GM21737 (cell line): ENCODE measurements at regions not wholly inside any gene's neighbourhood (a gene's known extent, or its start where the extent isn't known, plus 50 kb on each side); places are given as distances from the start of the nearest gene placed in this dataset.
"Not testable (repeated sequence)": the region's sequence is repeated elsewhere in the genome, so short reads cannot be mapped to it uniquely, and the experiment has no call there.

Experiments used
- ATAC-seq: cut with Tn5 transposase; IDR thresholded peaks from one replicate; pipeline ENCODE4 v1.9.1; 2021; ENCODE audit warnings: mild to moderate bottlenecking, moderate library complexity; ENCODE audit not compliant: unreplicated experiment

DNA sequence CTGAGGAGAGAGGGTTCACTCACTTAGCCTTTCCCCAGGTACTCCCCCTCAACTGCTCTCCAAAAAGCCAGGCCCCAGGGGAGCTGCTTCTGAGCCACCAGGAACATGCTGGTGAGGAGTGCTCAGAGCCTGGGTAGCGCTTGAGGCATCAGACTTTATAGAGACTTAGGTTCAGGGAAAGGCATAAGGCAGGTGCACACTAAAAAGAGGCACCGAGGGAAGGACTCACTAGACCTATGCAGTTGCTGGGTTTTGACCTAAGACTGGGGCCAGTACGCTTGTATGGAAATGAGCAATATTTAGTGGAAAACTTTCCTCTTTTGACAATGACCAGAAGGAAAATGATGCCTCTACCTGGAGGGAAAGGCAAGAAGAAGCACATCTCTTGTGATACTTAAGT lies 589.1 kb downstream of the RPIA start:
- ATAC-seq, result not testable (repeated sequence)

DNA sequence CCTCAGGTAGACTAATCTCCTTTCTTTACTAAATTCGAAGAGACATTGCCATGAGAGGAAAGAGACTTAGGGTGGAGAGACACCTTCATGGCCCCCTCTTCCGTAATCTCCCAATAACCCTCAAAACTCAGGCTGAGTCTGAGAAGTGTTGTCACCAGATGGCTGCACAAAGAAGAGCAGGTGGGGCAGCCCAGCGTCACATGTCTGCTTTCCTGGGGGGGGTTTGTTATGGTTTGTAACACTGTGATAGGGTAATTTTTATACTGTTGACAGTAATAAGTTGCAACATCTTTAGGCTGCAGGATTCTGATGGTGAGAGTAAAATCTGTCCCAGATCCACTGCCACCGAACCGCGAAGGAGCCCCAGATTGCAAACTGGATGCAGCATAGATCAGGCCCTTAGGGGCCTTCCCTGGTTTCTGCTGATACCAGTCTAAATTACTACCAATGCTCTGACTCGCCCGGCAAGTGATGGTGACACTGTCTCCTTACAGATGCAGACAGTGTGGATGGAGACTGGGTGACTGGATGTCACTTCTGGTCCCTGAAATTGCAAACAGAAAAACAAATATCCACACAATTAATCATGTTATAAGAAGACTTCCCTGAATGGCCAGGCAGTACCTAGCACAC lies 595.1 kb downstream of the RPIA start:
- not testable (repeated sequence) for ATAC-seq

DNA sequence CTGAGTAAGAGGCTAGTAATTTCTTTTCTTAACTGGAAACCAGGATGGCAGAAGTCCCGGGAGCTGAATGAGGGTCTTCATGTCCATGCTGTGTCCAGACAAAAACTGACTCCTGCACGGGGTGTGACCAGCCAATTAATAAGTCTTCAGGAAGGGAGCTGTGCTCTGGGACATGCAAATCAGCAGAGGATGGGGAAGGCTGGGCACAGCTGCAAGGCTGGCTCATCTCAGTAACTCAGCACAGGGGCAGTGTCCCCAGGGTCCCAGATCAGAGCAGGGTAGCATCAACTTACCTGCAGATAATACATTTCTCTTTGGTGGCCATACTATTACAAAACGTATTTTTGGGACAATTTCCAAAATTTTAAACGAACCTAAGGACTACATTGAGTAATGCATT lies 595.6 kb downstream of the RPIA start:
- not testable (repeated sequence) for ATAC-seq

DNA sequence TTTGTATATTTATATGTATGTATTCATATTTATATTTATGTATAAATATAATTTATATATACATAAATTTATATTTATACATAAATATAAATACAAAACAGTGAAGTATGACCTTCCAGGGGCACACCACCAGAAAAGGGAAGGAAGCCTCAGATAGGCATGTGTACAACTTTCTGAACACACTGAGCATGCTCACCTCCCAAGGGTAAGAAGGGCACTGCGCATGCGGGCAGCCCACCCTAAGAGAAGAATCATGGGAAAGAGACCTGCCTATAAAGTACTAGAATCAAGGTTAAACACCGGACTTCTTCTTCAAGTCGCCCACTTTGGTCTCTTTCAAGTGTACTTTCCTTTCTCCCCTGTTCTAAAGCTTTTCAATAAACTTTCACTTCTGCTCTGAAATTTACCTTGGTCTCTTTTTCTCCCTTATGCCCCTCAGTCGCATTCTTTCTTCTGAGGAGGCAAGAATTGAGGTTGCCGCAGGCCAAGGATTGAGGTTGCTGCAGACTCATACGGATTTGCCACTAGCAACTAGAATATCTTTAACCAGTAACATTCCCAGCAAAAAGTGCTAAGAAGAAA lies 600.3 kb downstream of the RPIA start:
- not testable (repeated sequence) for ATAC-seq

DNA sequence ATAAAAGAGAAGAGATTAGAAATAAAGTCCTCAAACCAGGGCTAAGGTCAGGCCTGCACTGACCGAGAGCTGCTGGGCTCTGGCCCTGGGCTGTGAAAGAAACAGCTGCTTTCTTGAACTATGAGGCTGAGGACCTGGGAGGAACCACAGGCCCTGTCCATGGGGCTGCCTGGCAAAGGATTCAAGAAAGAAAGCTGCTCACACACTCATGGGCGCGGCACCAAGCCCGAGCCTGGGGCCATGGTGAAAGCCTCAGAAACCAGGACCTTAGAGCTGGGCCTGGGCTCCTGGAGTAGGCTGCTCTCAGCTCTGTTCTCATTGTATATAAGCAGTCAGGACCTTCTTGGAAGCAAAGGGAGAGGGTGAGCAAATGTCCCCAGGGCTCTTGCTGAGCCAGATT lies 601.9 kb downstream of the RPIA start:
- ATAC-seq, result not testable (repeated sequence)

DNA sequence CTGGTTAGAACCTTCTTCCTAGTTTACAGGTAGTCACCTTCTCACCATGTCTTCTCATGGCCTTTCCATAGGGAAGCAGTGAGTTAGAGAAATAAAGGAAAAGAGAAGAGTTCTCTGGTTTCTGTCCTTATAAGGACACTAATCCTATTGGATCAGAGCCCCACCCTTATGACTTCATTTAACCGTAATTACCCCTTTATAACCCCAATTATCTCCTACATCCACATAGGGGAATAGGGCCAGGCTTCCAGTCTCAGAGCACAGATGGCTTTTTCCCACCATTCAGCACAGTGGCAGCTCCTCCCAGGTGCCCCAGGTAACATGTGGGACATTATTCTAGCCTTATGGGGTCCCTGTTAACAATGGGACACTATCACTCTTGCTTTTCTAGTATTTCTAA lies 602.9 kb downstream of the RPIA start:
- not testable (repeated sequence) for ATAC-seq

DNA sequence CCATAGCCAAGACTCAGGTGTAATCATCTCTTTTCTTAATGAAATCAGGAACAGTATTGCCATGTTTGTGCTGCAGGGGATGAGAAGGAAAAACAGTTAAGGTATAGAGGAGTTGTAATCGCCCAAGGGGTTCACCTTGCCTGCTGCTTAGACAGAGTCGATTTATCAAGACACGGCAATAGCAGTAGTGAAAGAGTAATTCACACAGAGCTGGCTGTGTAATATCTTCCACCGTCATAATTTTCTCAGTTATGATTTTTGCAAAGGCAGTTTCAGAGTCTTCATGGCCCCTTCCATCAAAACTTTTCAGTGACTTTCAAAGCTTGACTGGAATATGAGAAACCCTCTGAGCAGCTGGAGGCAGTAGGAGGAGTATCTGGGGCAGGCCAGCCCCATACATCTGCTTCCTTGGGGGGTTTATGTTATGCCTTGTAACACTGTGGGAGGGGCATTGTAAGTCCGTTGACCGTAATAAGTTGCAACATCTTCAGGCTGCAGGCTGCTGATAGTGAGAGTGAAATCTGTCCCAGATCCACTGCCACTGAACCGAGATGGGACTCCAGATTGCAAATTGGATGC lies 605.4 kb downstream of the RPIA start:
- ATAC-seq, result not testable (repeated sequence)

DNA sequence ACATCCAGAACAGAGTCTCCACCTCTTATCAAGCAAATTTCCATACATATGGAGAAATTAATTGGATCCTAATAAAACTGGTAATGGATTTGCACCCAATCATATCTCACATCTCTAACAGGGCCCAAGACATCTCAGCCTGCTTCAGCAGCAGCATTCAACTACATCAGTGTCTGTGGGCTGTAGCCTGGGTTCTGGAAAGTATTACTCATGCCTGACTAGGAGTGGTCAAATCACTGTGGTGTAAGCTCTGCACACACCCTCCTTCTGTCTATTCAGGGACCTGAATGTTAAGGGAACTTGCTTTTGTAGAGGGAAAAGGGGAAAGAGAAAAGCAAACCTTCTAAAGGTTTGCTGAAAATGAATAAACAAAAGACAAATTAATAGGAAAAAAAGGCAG lies 607.7 kb downstream of the RPIA start:
- ATAC-seq, result not testable (repeated sequence)

DNA sequence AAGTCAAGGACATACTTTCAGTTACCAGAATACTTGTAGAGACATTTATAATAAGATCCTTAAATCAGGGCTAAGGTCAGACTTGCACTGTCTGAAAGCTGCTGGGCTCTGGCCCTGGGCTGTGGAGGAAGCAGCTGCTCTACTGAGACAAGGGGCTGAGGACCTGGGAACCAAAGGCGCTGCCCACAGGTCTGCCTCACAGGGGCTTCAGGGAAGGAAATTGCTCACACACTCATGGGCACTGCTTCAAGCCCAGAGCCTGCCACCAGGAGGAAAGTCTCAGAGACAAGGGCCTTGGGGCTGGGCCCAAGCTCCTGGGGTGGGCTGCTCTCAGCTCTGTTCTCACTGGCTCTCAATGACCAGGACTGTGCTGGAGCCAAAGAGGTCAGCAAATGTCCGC lies 614.1 kb downstream of the RPIA start:
- ATAC-seq, result not testable (repeated sequence)

DNA sequence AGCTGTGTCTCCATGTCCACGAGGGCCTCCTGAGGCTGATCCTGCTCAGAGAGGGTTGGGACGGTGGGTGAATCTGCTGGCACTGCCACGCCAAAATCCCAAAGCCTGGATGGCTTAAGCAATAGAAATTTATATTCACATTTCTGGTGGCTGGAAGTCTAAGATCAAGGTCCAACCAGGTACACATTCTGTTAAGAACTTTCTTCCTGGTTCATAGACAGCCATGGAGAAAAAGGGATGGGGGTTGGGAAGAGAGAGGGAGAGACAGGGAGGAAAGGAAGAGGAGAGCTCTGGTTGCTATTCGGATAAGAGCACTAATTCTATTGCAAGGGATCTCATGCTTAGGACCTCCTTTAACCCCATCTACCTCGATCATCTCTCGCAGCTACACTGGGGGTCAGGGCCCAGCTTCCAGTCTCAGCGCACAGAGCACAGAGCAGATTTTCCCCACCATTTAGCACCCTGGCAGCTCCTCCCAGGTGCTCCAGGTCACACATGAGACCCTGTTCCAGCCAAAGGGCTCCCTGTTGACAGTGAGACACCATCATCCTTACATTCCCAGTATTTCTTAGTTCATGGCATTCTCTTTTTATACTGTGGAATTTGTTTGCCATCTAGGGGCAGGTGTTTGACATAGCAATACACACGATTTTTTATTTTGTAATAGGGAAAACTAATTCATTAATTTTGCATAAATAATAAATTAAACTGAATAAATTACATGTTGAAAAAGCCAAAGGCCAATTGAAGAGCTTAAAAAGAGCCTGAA lies 615.6 kb downstream of the RPIA start:
- ATAC-seq, result not testable (repeated sequence)

DNA sequence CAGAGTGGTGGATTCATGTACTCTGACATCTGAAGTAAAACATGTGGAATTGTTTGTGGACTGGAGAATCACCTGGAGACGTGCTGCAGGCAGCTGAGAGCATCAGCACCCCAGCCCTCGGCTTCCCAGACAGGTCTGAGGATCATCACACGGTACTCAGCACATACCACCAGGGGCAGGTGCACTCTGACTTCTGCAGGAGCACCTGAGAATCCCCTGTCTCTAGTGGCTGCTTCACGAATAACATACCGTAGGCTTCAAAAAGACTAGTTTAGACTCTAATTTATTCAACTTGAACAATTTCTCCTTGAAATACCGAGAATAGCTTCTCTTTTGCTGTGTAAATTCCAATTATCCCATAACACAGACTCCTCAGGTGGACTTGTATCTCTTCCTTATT lies 627.5 kb downstream of the RPIA start:
- ATAC-seq, result not testable (repeated sequence)

DNA sequence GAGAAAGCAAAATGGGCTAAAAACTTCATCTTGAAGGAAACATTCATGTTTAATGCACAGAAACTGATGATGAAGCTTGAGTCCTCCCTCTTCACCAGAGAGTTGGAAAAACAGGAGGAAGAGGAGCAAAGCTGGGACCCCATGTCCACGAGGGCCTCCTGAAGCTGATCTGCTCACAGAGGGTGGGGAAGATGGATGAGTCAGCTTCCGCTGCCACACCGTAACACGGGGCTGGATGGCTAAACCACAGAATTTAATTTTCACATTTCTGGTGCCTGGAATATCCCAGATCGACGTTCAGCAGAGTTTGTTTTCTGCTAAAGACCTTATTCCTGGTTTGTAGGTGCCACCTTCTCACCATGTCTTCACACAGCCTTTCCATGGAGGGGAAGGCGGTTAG lies 634.4 kb downstream of the RPIA start:
- ATAC-seq, result not testable (repeated sequence)

DNA sequence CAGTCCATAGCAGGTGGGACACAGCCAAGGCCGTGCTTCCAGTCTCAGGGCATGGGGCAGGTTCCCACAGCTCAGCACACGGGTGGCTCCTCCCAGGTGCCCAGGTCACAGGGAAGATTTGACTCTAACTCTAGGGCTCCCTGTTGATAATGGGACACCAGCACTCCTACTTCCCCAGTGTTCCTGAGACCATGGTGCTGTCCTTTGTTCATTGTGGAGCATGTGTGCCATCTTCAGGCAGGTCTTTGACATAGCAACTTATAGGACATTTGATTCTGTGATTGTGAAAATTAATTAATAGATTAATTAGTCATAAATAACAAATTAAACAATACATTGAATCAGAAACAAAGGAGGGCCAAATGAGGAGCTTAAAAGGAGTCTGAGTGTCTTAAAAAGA lies 635.0 kb downstream of the RPIA start:
- not testable (repeated sequence) for ATAC-seq

DNA sequence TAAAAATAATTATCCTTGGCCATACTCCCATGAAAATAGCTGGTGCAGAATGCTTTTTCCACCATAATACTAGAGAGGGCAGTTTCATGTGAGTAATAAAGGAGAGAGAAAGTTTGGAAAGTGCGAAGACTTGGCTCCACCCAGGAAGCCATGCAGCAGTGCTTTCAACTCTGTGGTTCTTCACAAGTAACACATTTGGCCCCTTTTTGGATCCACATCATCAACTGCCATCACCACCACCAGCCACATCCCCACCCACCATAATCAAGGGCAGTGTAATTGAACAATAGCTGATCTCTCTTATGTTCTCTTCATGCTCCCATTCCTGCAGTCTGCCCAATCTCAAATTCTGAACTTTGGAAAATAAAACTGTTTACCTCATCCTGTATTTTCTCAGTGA lies 637.3 kb downstream of the RPIA start:
- not testable (repeated sequence) for ATAC-seq
